Loucy (cell line): ENCODE measurements at regions not wholly inside any gene's neighbourhood (a gene's known extent, or its start where the extent isn't known, plus 50 kb on each side); places are given as distances from the start of the nearest gene placed in this dataset.

Source experiments
- H2AFZ ChIP-seq: fragments of 200-600 bp; sonication (generic); 2 replicates; pipeline ENCODE4 v1.6.0; 2016; ENCODE audit warnings: antibody characterized with exemption, mild to moderate bottlenecking, low read length, moderate library complexity
- H3F3A ChIP-seq: fragments of 200-600 bp; 2 replicates; pipeline ENCODE4 v1.6.0; 2016; ENCODE audit warnings: antibody characterized with exemption, low read depth, mild to moderate bottlenecking
- H3K27me3 ChIP-seq: fragments of 200-600 bp; sonication (generic); 2 replicates; pipeline ENCODE4 v1.6.1; 2014; ENCODE audit warnings: low read length, mild to moderate bottlenecking; ENCODE audit not compliant: insufficient read depth, poor library complexity, severe bottlenecking
- H3K36me3 ChIP-seq: fragments of 200-600 bp; sonication (generic); 2 replicates; pipeline ENCODE4 v1.6.1; 2016; ENCODE audit warnings: low read length; ENCODE audit not compliant: insufficient read depth
- H3K4me1 ChIP-seq: fragments of 200-600 bp; sonication (generic); 2 replicates; pipeline ENCODE4 v1.5.1; 2014; ENCODE audit warnings: low read length, mild to moderate bottlenecking; ENCODE audit not compliant: insufficient read depth, poor library complexity, severe bottlenecking
- H3K4me2 ChIP-seq: fragments of 200-600 bp; sonication (generic); 2 replicates; pipeline ENCODE4 v1.6.0; 2014; ENCODE audit warnings: antibody characterized with exemption, low read length, low read depth, mild to moderate bottlenecking; ENCODE audit not compliant: poor library complexity, severe bottlenecking
- H3K4me3 ChIP-seq: fragments of 200-600 bp; sonication (generic); 2 replicates; pipeline ENCODE4 v1.5.1; 2014; ENCODE audit warnings: low read length, mild to moderate bottlenecking, mixed read lengths; ENCODE audit not compliant: poor library complexity, severe bottlenecking
- H3K79me2 ChIP-seq: fragments of 200-600 bp; sonication (generic); 2 replicates; pipeline ENCODE4 v1.6.1; 2014; ENCODE audit warnings: low read length; ENCODE audit not compliant: insufficient read depth
- H3K9ac ChIP-seq: fragments of 200-600 bp; sonication (generic); 2 replicates; pipeline ENCODE4 v1.6.0; 2014; ENCODE audit warnings: mild to moderate bottlenecking, low read depth, low read length, moderate library complexity; ENCODE audit not compliant: poor library complexity, severe bottlenecking
- H3K9me2 ChIP-seq: fragments of 200-600 bp; sonication (generic); replicated peaks from 2 replicates; pipeline ENCODE4 v1.6.1; 2016; ENCODE audit warnings: low read depth, low read length, mixed read lengths
- H3K9me3 ChIP-seq: fragments of 200-600 bp; sonication (generic); 2 replicates; pipeline ENCODE4 v1.6.1; 2014; ENCODE audit warnings: mild to moderate bottlenecking, antibody characterized with exemption, low read length, low read depth; ENCODE audit not compliant: insufficient read depth
- H4K20me1 ChIP-seq: fragments of 200-600 bp; sonication (generic); 2 replicates; pipeline ENCODE4 v1.6.0; 2014; ENCODE audit warnings: antibody characterized with exemption, low read length, mild to moderate bottlenecking; ENCODE audit not compliant: insufficient read depth, poor library complexity, severe bottlenecking
- EZH2phosphoT487 ChIP-seq: fragments of 200-600 bp; IDR thresholded peaks from 2 replicates; pipeline ENCODE4 v1.6.1; 2018; ENCODE audit warnings: antibody characterized with exemption, mild to moderate bottlenecking, moderate library complexity, borderline replicate concordance
- TF ChIP-seq, protein P1 (sequence below): fragments of 200-600 bp; sonication (generic); conservative IDR thresholded peaks from 2 replicates; pipeline ENCODE4 v1.5.1; 2014; ENCODE audit warnings: mild to moderate bottlenecking, antibody characterized with exemption, low read length

GRCh38 chr16:74052016-74052415 is 244.6 kb upstream of the PSMD7 start:
- Histone ChIP-seq H3K4me3 (no peak overlapping the region), H3K9me2 (no peaks in the 10 kb centered on the region), H3F3A (no peaks in the 10 kb centered on the region), H3K9me3 (peaks cover 15% of the 10 kb centered on the region; the same call in 1 of the 2 replicates), H3K4me1 (peaks cover 31% of the 10 kb centered on the region), H3K36me3 (no peaks in the 10 kb centered on the region), H3K79me2 (no peaks in the 10 kb centered on the region), H3K27me3 (no peaks in the 10 kb centered on the region), H3K9ac (no peak overlapping the region), H4K20me1 (no peaks in the 10 kb centered on the region), H2AFZ (peak overlapping the region; percentile 14; the same call in 1 of the 2 replicates), H3K4me2 (no peak overlapping the region)
- TF ChIP-seq EZH2phosphoT487 = no peak
- TF ChIP-seq, protein P1, sequence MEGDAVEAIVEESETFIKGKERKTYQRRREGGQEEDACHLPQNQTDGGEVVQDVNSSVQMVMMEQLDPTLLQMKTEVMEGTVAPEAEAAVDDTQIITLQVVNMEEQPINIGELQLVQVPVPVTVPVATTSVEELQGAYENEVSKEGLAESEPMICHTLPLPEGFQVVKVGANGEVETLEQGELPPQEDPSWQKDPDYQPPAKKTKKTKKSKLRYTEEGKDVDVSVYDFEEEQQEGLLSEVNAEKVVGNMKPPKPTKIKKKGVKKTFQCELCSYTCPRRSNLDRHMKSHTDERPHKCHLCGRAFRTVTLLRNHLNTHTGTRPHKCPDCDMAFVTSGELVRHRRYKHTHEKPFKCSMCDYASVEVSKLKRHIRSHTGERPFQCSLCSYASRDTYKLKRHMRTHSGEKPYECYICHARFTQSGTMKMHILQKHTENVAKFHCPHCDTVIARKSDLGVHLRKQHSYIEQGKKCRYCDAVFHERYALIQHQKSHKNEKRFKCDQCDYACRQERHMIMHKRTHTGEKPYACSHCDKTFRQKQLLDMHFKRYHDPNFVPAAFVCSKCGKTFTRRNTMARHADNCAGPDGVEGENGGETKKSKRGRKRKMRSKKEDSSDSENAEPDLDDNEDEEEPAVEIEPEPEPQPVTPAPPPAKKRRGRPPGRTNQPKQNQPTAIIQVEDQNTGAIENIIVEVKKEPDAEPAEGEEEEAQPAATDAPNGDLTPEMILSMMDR = no peak

DNA sequence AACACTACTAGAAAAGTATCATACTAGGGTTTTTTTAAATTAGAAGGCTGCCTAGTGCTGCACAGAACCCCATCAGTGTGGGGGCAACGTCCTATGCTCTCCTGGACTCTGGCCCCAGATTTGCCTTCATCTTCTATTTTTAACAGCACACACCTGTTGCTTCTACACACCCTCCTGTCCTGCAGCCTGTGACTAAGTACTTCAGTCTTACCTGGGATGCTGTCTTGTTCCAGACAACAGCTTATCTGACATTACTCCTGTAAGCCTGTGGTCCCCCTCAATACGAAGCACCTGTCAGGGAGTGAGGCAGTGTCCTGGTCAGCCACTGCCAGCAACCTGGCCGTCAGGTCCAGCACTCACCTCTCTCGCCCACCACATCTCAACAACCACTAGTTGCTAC is 247.6 kb upstream of the PSMD7 start:
- no peak overlapping the region for H3K4me3 ChIP-seq
- no peaks in the 10 kb centered on the region for H3K9me3 ChIP-seq
- H4K20me1 ChIP-seq = no peaks in the 10 kb centered on the region
- H3K4me1 ChIP-seq = peaks cover 23% of the 10 kb centered on the region
- no peaks in the 10 kb centered on the region for H3F3A ChIP-seq
- no peaks in the 10 kb centered on the region for H3K79me2 ChIP-seq
- no peaks in the 10 kb centered on the region for H3K9me2 ChIP-seq
- H3K36me3 ChIP-seq = no peaks in the 10 kb centered on the region
- no peak overlapping the region for H2AFZ ChIP-seq
- no peak for TF ChIP-seq EZH2phosphoT487
- H3K27me3 ChIP-seq = no peaks in the 10 kb centered on the region
- H3K9ac ChIP-seq = no peak overlapping the region
- H3K4me2 ChIP-seq = no peak overlapping the region

DNA sequence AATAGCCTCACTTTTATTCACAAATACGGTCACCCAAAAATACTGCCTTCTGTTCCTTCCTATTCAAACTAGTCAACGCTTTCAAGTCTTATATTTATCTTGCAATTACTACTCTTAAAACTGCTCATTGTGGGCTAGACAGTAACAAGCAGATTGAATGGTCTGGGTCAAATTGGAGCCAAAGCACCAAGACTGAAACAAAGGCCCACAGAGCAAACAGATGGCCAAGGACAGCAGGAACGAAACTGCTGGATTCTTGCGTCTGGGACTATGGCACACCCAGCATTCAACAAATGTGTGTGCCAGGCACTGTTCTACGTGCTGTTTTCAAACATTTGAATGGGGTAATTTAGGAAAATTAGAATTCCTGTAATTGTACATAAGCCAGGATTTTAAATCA is 250.1 kb upstream of the PSMD7 start:
- Histone ChIP-seq H4K20me1 (no peaks in the 10 kb centered on the region), H2AFZ (no peak overlapping the region)
- TF ChIP-seq, protein P1 = no peak
- TF ChIP-seq EZH2phosphoT487 = no peak

DNA sequence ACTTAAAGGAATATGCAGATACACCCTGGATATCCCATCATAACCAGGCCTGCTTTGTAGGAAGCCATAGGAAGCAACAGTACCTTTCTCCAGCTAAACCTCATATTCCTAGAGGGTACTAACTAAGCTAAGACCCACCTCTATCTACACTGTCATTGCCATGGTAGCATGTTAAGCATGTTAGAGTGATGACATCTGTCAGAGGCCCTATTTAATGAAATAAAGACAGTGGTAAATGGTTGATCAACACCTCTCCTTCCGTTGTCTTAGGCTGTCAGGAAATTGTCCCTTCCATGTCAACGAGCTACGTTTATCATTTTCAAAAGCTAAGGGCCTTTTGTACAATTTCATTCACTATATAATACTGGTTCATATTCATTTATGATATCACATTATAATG is 251.1 kb upstream of the PSMD7 start:
- H3K9me3 ChIP-seq = no peaks in the 10 kb centered on the region
- no peak overlapping the region for H3K9ac ChIP-seq
- H3K4me2 ChIP-seq = no peak overlapping the region
- no peak overlapping the region for H2AFZ ChIP-seq
- no peaks in the 10 kb centered on the region for H3F3A ChIP-seq
- H3K4me3 ChIP-seq = no peak overlapping the region
- no peaks in the 10 kb centered on the region for H3K36me3 ChIP-seq
- no peaks in the 10 kb centered on the region for H3K4me1 ChIP-seq
- no peak for TF ChIP-seq EZH2phosphoT487
- TF ChIP-seq, protein P1 = no peak
- H3K27me3 ChIP-seq = no peaks in the 10 kb centered on the region
- H3K79me2 ChIP-seq = no peaks in the 10 kb centered on the region
- H4K20me1 ChIP-seq = no peaks in the 10 kb centered on the region
- no peaks in the 10 kb centered on the region for H3K9me2 ChIP-seq

More for the DNA sequence above, 250.1 kb upstream of the PSMD7 start:
- H3K9ac ChIP-seq = no peak overlapping the region
- no peaks in the 10 kb centered on the region for H3K9me3 ChIP-seq
- peaks cover under 1% of the 10 kb centered on the region for H3K4me1 ChIP-seq
- H3K36me3 ChIP-seq = no peaks in the 10 kb centered on the region
- H3K9me2 ChIP-seq = no peaks in the 10 kb centered on the region
- no peaks in the 10 kb centered on the region for H3K27me3 ChIP-seq
- H3K4me3 ChIP-seq = no peak overlapping the region
- no peak overlapping the region for H3K4me2 ChIP-seq
- H3F3A ChIP-seq = no peaks in the 10 kb centered on the region
- no peaks in the 10 kb centered on the region for H3K79me2 ChIP-seq
